ENCODE measurements at regions not wholly inside any gene's neighbourhood (a gene's known extent, or its start where the extent isn't known, plus 50 kb on each side); places are given as distances from the start of the nearest gene placed in this dataset.

- TF ChIP-seq JUND (IDR thresholded peaks at IDR 0.05) (no peak), YY1 (IDR thresholded peaks at IDR 0.05) (no peak), GABPA (IDR thresholded peaks at IDR 0.05 in 1 of 2, conservative IDR thresholded peaks at IDR 0.05 in 1 of 2) (no peak), REST (IDR thresholded peaks at IDR 0.05) (no peak), SP1 (IDR thresholded peaks at IDR 0.05) (no peak), RAD21 (IDR thresholded peaks at IDR 0.05) (no peak)
- TF ChIP-seq, protein P1, sequence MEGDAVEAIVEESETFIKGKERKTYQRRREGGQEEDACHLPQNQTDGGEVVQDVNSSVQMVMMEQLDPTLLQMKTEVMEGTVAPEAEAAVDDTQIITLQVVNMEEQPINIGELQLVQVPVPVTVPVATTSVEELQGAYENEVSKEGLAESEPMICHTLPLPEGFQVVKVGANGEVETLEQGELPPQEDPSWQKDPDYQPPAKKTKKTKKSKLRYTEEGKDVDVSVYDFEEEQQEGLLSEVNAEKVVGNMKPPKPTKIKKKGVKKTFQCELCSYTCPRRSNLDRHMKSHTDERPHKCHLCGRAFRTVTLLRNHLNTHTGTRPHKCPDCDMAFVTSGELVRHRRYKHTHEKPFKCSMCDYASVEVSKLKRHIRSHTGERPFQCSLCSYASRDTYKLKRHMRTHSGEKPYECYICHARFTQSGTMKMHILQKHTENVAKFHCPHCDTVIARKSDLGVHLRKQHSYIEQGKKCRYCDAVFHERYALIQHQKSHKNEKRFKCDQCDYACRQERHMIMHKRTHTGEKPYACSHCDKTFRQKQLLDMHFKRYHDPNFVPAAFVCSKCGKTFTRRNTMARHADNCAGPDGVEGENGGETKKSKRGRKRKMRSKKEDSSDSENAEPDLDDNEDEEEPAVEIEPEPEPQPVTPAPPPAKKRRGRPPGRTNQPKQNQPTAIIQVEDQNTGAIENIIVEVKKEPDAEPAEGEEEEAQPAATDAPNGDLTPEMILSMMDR (IDR thresholded peaks at IDR 0.05; ENCODE audit: low read depth, low read length, missing input control), result no peak
- TF ChIP-seq, protein P2, sequence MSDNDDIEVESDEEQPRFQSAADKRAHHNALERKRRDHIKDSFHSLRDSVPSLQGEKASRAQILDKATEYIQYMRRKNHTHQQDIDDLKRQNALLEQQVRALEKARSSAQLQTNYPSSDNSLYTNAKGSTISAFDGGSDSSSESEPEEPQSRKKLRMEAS (IDR thresholded peaks at IDR 0.05), result no peak
- TF ChIP-seq, protein P3, sequence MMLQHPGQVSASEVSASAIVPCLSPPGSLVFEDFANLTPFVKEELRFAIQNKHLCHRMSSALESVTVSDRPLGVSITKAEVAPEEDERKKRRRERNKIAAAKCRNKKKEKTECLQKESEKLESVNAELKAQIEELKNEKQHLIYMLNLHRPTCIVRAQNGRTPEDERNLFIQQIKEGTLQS (IDR thresholded peaks at IDR 0.05), result no peak
Measured at GRCh38 chr7:47149971-47150370, 431.9 kb downstream of the TNS3 start.

Data from liver (tissue), 3 donors.